ENCODE measurements at regions not wholly inside any gene's neighbourhood (a gene's known extent, or its start where the extent isn't known, plus 50 kb on each side); places are given as distances from the start of the nearest gene placed in this dataset.

GRCh38 chr14:87241018-87241768, 751.8 kb downstream of the GALC start:
- TF ChIP-seq, protein P1, sequence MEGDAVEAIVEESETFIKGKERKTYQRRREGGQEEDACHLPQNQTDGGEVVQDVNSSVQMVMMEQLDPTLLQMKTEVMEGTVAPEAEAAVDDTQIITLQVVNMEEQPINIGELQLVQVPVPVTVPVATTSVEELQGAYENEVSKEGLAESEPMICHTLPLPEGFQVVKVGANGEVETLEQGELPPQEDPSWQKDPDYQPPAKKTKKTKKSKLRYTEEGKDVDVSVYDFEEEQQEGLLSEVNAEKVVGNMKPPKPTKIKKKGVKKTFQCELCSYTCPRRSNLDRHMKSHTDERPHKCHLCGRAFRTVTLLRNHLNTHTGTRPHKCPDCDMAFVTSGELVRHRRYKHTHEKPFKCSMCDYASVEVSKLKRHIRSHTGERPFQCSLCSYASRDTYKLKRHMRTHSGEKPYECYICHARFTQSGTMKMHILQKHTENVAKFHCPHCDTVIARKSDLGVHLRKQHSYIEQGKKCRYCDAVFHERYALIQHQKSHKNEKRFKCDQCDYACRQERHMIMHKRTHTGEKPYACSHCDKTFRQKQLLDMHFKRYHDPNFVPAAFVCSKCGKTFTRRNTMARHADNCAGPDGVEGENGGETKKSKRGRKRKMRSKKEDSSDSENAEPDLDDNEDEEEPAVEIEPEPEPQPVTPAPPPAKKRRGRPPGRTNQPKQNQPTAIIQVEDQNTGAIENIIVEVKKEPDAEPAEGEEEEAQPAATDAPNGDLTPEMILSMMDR (conservative IDR thresholded peaks at IDR 0.05; ENCODE audit: low read depth, low read length), result no peak
- no peak for TF ChIP-seq EZH2 (IDR thresholded peaks at IDR 0.05; ENCODE audit: borderline replicate concordance, low read depth, low read length, poor library complexity, severe bottlenecking)
